Tibial nerve (tissue), 4 donors: ENCODE measurements at regions not wholly inside any gene's neighbourhood (a gene's known extent, or its start where the extent isn't known, plus 50 kb on each side); places are given as distances from the start of the nearest gene placed in this dataset.

Source experiments
- DNase-seq, 2 donors: peaks; one replicate each; pipeline ENCODE4 v3.0.0-alpha.2; 2019; ENCODE audit warnings: low spot score in 2 of 2
- H3K27ac ChIP-seq, 4 donors: fragments of 200-600 bp; sonication (generic) in 3 of 4; one replicate each; pipeline ENCODE4 v1.5.1; 2017 to 2019; ENCODE audit warnings: mild to moderate bottlenecking in 1 of 4
- H3K27me3 ChIP-seq, 2 donors: fragments of 200-600 bp; sonication (generic) in 1 of 2; one replicate each; pipeline versions ENCODE4 v1.5.1 to v1.6.0; 2017 to 2019
- H3K36me3 ChIP-seq, 3 donors: fragments of 200-600 bp; sonication (generic); one replicate each; pipeline ENCODE4 v1.5.1; 2018 to 2019
- H3K4me1 ChIP-seq, 4 donors: fragments of 200-600 bp; sonication (generic) in 3 of 4; one replicate each; pipeline ENCODE4 v1.5.1; 2017 to 2019
- H3K4me3 ChIP-seq, 4 donors: fragments of 200-600 bp; sonication (generic) in 3 of 4; one replicate each; pipeline ENCODE4 v1.5.1; 2017 to 2019; ENCODE audit warnings: mild to moderate bottlenecking in 1 of 4, moderate library complexity in 1 of 4
- H3K9me3 ChIP-seq, 4 donors: fragments of 200-600 bp; sonication (generic) in 3 of 4; one replicate each; pipeline ENCODE4 v1.5.1; 2017 to 2019
- CTCF ChIP-seq, 5 experiments: fragments of 200-600 bp in 3 of 5; fragments of 450-650 bp in 2 of 5; sonication (generic) in 3 of 5; IDR thresholded peaks; one replicate each; pipeline ENCODE4 v1.5.1; 2016 to 2019; ENCODE audit warnings: antibody characterized with exemption in 5 of 5, mild to moderate bottlenecking in 3 of 5, moderate library complexity in 2 of 5
- EP300 ChIP-seq, 2 donors: sonication (generic); formaldehyde crosslinking; IDR thresholded peaks; one replicate each; pipeline ENCODE4 v1.6.1; 2017; ENCODE audit warnings: antibody characterized with exemption in 2 of 2, mild to moderate bottlenecking in 1 of 2
- POLR2A ChIP-seq, 2 donors: fragments of 450-650 bp; IDR thresholded peaks; one replicate each; pipeline ENCODE4 v1.6.1; 2017; ENCODE audit warnings: antibody characterized with exemption in 2 of 2, mild to moderate bottlenecking in 2 of 2, moderate library complexity in 2 of 2
- WGBS, 2 donors: methylation state at CpG; one replicate each; pipeline ENCODE4 v1.1.5; 2018; 5-methylcytosine and 5-hydroxymethylcytosine counted together

DNA sequence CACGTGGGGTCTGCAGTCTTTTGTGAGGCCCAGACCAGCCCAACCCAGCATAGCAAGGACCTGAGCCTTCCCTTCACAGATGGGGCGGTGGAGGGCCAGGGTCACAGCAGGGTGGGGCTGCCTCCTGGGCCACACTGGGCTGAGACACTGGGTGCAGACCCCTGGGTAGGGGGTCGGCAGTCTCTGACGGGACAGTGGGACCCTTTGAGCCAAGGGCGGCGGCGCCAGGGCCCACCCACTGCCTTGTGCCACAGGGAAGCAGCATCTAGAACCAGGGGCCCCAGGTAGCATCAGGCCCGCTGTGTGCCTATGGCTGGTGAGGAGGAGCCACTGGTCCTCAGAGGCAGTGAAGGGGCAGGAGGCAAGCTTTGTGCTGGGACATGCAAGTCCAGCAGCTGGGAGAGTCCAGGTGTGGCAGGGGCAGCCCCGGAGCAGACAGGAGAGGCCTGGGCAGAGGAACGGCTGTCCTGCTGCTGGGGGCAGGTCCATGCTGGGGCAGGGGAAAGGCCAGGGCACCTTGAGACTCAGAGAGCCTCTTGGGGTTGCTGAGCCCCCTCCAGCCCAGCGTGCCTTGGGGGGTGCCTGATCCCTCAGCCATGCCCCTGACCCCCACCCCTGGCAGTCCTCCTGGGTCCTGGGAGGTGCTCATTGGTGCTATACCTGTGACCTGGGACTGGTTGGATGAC, 131.3 kb upstream of the NKX1-1 start:
- Histone ChIP-seq H3K4me1 (peaks cover 0 to 7% (median 0%) of the 10 kb centered on the region in 4 donors), H3K27me3 (peaks cover 0 to 56% of the 10 kb centered on the region in 2 donors), H3K36me3 (no peaks in the 10 kb centered on the region), H3K4me3 (no peak overlapping the region), H3K27ac (no peak overlapping the region), H3K9me3 (no peaks in the 10 kb centered on the region)
- no peak for TF ChIP-seq CTCF (IDR thresholded peaks at IDR 0.05)
- no peak for TF ChIP-seq POLR2A (IDR thresholded peaks at IDR 0.05)
- no peak for TF ChIP-seq EP300 (IDR thresholded peaks at IDR 0.05)
- WGBS, 2 donors: 80 to 91% methylated on average over 7 to 10 of the region's 11 CpGs
- DNase-seq: no peak

- no peak for TF ChIP-seq POLR2A (IDR thresholded peaks at IDR 0.05)
- TF ChIP-seq EP300 (IDR thresholded peaks at IDR 0.05): no peak
- no peak for TF ChIP-seq CTCF (IDR thresholded peaks at IDR 0.05)
- H3K27ac ChIP-seq: no peak overlapping the region
- H3K4me1 ChIP-seq: peaks cover 0 to 7% (median 0%) of the 10 kb centered on the region in 4 donors
- no peaks in the 10 kb centered on the region for H3K9me3 ChIP-seq
- 85 to 88% methylated on average over 40 to 42 of the region's 42 CpGs for WGBS, 2 donors
- H3K4me3 ChIP-seq: no peak overlapping the region
- H3K27me3 ChIP-seq: peaks cover 0 to 58% of the 10 kb centered on the region in 2 donors
- no peaks in the 10 kb centered on the region for H3K36me3 ChIP-seq
- DNase-seq: no peak
Measured at GRCh38 chr4:1536579-1537409, 130.6 kb upstream of the NKX1-1 start.

DNA sequence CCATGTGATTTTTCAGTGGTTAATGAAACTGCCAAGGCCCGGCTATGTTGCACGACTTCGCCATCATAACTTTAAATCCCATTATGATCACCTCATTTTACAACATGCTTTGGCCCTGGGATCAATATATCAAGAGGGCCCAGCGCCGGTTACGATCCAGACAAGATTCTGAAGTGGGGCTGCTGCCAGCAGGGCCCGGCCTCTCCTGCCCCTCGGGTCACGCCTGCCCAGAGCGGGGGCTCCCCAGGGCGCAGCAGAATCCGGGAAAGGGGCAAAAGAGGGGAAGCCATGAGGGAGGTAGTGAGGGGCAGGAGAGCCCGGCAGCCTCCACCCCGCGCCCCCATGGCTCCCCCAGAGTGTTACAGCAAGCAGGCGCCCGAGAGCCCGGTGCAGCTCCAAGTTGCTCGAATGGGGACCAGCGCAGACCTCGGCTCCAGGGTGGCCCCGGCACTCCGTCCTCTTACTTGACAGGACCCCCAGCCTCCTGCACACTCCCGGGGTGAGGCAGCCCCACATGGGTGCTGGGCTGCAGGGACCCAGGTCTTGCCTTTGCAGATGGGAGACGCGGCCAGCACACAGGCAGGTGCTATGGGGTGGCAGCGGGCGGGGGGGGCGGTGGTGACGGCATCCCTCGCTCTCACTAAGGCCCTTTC, 129.8 kb upstream of the NKX1-1 start:
- peaks cover 0 to 58% of the 10 kb centered on the region in 2 donors for H3K27me3 ChIP-seq
- TF ChIP-seq EP300 (IDR thresholded peaks at IDR 0.05) (no peak), POLR2A (IDR thresholded peaks at IDR 0.05) (no peak), CTCF (IDR thresholded peaks at IDR 0.05) (no peak)
- H3K36me3 ChIP-seq: no peaks in the 10 kb centered on the region
- DNase-seq: no peak
- H3K4me1 ChIP-seq: peaks cover 0 to 7% (median 0%) of the 10 kb centered on the region in 4 donors
- H3K4me3 ChIP-seq: no peak overlapping the region
- WGBS, 2 donors: 81 to 88% methylated on average over 20 to 31 of the region's 31 CpGs
- H3K27ac ChIP-seq: no peak overlapping the region
- no peaks in the 10 kb centered on the region for H3K9me3 ChIP-seq

DNA sequence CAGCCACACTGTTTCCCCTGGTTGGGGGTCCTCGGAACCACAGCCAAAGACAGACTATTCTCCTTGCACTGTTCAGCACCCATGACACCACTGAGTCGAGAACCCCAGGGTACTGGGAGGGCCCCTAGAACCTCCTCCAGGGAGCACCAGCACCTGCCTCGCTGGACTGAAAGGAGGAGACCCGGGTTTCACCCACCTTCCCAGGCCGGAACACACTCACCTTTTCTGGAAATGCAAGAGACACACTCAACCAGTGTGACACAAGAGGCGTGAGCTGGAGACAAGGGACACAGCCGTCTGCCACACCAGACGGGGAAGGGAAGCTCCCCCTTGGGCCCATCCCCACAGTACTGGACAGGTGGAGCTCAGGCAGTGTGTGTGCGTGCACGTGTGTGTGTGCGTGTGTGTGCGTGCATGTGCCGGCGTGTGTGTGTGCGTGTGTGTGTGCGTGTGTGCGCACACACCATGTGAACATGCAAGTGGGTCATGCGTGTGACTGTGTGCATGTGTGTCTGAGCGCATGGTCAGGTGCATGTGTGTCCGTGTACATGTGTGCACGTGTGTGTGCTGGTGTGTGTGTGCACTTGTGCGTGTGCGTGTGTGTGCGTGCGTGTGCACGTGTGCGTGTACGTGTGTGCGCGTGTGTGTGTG, 128.8 kb upstream of the NKX1-1 start:
- no peaks in the 10 kb centered on the region for H3K9me3 ChIP-seq
- H3K4me1 ChIP-seq: peaks cover 0 to 7% (median 0%) of the 10 kb centered on the region in 4 donors
- H3K36me3 ChIP-seq: no peaks in the 10 kb centered on the region
- 90 to 93% methylated on average over 30 of the region's 30 CpGs for WGBS, 2 donors
- H3K27me3 ChIP-seq: peaks cover 0 to 50% of the 10 kb centered on the region in 2 donors
- DNase-seq: no peak
- H3K27ac ChIP-seq: no peak overlapping the region
- no peak for TF ChIP-seq POLR2A (IDR thresholded peaks at IDR 0.05)
- H3K4me3 ChIP-seq: no peak overlapping the region

DNA sequence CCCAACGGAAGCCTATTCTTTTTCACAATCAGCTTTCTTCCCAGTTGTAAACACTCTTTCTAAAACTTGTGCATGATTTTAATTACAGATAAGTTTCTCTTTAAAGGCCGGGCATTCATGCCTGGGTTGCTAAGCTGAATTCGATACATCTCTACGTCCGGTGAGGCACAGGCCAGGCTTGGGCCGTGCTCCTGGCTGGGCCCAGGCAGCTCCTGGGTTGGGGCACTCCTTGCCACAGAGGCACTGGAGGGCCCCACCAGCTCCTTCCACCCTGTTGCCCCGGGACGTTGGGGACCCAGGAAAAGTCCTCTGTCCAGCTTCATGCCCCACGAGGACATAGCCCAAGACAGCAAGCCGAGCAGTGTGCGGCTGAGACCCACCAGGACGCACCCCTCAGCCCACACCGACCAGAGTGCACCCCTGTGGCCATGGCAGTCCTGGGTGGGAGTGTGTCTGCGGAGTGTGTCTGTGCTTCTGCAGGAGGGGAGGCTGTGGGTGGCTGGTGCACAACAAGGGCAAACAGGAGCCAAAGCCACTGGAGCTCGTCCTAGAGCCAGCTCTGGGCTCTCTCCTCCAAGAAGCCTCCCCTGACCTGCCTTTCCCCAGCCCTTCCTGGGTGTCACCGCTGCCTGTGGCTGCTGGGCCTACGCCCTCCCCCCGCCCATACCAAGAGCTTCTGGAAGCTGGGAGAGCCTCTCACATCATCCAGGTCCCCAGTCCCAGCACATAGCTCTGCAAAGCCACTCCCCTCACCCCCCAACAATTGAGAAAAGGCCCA, 128.0 kb upstream of the NKX1-1 start:
- H3K27ac ChIP-seq: no peak overlapping the region
- DNase-seq: no peak
- WGBS, 2 donors: 60 to 67% methylated on average over 12 to 15 of the region's 18 CpGs
- H3K9me3 ChIP-seq: no peaks in the 10 kb centered on the region
- no peak overlapping the region for H3K4me3 ChIP-seq
- TF ChIP-seq CTCF (IDR thresholded peaks at IDR 0.05) (no peak), EP300 (IDR thresholded peaks at IDR 0.05) (no peak), POLR2A (IDR thresholded peaks at IDR 0.05) (no peak)
- peaks cover 0 to 43% of the 10 kb centered on the region in 2 donors for H3K27me3 ChIP-seq
- H3K4me1 ChIP-seq: peaks cover 0 to 7% (median 0%) of the 10 kb centered on the region in 4 donors
- H3K36me3 ChIP-seq: no peaks in the 10 kb centered on the region
